Transverse colon (tissue), 4 donors: ENCODE measurements at regions not wholly inside any gene's neighbourhood (a gene's known extent, or its start where the extent isn't known, plus 50 kb on each side); places are given as distances from the start of the nearest gene placed in this dataset.

Source experiments
- DNase-seq: peaks from one replicate; pipeline ENCODE4 v3.0.0-alpha.2; 2019
- H3K27ac ChIP-seq, 4 donors: fragments of 200-600 bp; sonication (generic); 2 replicates each; pipeline ENCODE4 v1.5.1; 2016 to 2018; ENCODE audit warnings: inconsistent platforms in 4 of 4
- H3K27me3 ChIP-seq: fragments of 200-600 bp; sonication (generic); 2 replicates; pipeline ENCODE4 v1.5.1; 2017; ENCODE audit warnings: inconsistent platforms
- H3K36me3 ChIP-seq, 4 donors: fragments of 200-600 bp; sonication (generic); 2 replicates each; pipeline ENCODE4 v1.5.1; 2017 to 2019; ENCODE audit warnings: inconsistent platforms in 4 of 4
- H3K4me1 ChIP-seq, 4 donors: fragments of 200-600 bp; sonication (generic); 2 replicates each; pipeline ENCODE4 v1.5.1; 2017 to 2020; ENCODE audit warnings: inconsistent platforms in 4 of 4
- H3K4me3 ChIP-seq, 4 donors: fragments of 200-600 bp; sonication (generic); 1 replicate in 1 of 4; 2 replicates in 3 of 4; pipeline versions ENCODE4 v1.5.1 to v1.6.1; 2017 to 2019; ENCODE audit warnings: inconsistent platforms in 4 of 4
- H3K9me3 ChIP-seq, 2 donors: fragments of 200-600 bp; sonication (generic); 2 replicates each; pipeline ENCODE4 v1.5.1; 2017 to 2019; ENCODE audit warnings: inconsistent platforms in 2 of 2
- EP300 ChIP-seq: sonication (generic); formaldehyde crosslinking; IDR thresholded peaks from one replicate; pipeline ENCODE4 v1.6.1; 2017; ENCODE audit warnings: antibody characterized with exemption, low read depth
- POLR2A ChIP-seq: fragments of 450-650 bp; IDR thresholded peaks from one replicate; pipeline ENCODE4 v1.6.1; 2016; ENCODE audit warnings: antibody characterized with exemption, mild to moderate bottlenecking, moderate library complexity
- POLR2AphosphoS5 ChIP-seq, 3 donors: sonication (generic); formaldehyde crosslinking; IDR thresholded peaks; one replicate each; pipeline ENCODE4 v1.6.1; 2016; ENCODE audit warnings: antibody characterized with exemption in 3 of 3
- WGBS, 2 donors: methylation state at CpG; one replicate each; pipeline ENCODE4 v1.1.5; 2018; ENCODE audit warnings: low coverage in 1 of 2; 5-methylcytosine and 5-hydroxymethylcytosine counted together
- in situ Hi-C, 4 donors: fragments of 200-750 bp; cut with MboI; loops; one replicate each; pipeline versions ENCODE4 v1.15.0 to v1.15.1; 2017; ENCODE audit warnings: low sequenced_read_pairs in 3 of 4, low pct_ligation_motif_present in 1 of 4, low pct_unique_long_range_greater_than_20kb in 1 of 4
- intact Hi-C: fragments of 100-400 bp; cut with DNase I; formaldehyde crosslinking; loops from one replicate; pipeline ENCODE4 v1.15.1; 2023; ENCODE audit warnings: low total_unique reads
- TF ChIP-seq, protein P1 (sequence below), 5 experiments: fragments of 200-600 bp in 3 of 5; fragments of 450-650 bp in 2 of 5; sonication (generic) in 3 of 5; IDR thresholded peaks; 1 replicate in 2 of 5; 2 replicates in 3 of 5; pipeline ENCODE4 v1.5.1; 2016 to 2017; ENCODE audit warnings: antibody characterized with exemption in 5 of 5, inconsistent platforms in 3 of 5, mild to moderate bottlenecking in 2 of 5, moderate library complexity in 1 of 5

DNA sequence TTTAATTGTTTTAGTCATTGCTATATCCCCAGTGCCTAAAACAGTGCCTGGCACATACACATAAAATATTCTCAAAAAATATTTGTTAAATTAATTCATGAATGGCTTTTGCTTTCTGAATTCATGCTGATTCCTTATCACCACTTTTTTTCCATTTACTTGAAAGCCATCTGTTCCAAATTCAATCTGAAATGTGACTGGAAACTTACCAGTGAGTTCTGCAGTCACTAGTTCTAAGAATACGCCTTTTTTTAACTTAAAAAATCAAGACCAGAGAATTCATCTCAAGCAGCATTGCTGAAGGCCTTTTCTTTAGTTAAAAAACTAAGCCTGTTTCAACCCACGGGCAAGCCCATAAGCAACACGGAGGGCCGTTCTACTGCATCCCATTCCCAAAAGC, 114.0 kb upstream of the ERCC4 start:
- H3K36me3 ChIP-seq = no peaks in the 10 kb centered on the region
- H3K9me3 ChIP-seq = no peaks in the 10 kb centered on the region
- intact Hi-C loops (no loop called here), in situ Hi-C loops (no loop called here)
- no peaks in the 10 kb centered on the region for H3K27me3 ChIP-seq
- no peak for DNase-seq
- WGBS, 2 donors = 92 to 95% methylated on average over 4 of the region's 4 CpGs
- no peak overlapping the region for H3K27ac ChIP-seq
- H3K4me1 ChIP-seq = no peaks in the 10 kb centered on the region
- TF ChIP-seq POLR2AphosphoS5 (IDR thresholded peaks at IDR 0.05) = no peak
- TF ChIP-seq, protein P1, sequence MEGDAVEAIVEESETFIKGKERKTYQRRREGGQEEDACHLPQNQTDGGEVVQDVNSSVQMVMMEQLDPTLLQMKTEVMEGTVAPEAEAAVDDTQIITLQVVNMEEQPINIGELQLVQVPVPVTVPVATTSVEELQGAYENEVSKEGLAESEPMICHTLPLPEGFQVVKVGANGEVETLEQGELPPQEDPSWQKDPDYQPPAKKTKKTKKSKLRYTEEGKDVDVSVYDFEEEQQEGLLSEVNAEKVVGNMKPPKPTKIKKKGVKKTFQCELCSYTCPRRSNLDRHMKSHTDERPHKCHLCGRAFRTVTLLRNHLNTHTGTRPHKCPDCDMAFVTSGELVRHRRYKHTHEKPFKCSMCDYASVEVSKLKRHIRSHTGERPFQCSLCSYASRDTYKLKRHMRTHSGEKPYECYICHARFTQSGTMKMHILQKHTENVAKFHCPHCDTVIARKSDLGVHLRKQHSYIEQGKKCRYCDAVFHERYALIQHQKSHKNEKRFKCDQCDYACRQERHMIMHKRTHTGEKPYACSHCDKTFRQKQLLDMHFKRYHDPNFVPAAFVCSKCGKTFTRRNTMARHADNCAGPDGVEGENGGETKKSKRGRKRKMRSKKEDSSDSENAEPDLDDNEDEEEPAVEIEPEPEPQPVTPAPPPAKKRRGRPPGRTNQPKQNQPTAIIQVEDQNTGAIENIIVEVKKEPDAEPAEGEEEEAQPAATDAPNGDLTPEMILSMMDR (IDR thresholded peaks at IDR 0.05) = no peak
- no peak for TF ChIP-seq POLR2A
- no peak for TF ChIP-seq EP300
- no peak overlapping the region for H3K4me3 ChIP-seq

GRCh38 chr16:13806671-13807070, 113.3 kb upstream of the ERCC4 start:
- no peaks in the 10 kb centered on the region for H3K9me3 ChIP-seq
- H3K36me3 ChIP-seq = no peaks in the 10 kb centered on the region
- TF ChIP-seq POLR2AphosphoS5 (IDR thresholded peaks at IDR 0.05) = no peak
- no peak for TF ChIP-seq POLR2A
- TF ChIP-seq, protein P1 (IDR thresholded peaks at IDR 0.05) = no peak
- TF ChIP-seq EP300 = no peak
- no peak overlapping the region for H3K27ac ChIP-seq
- no peak overlapping the region for H3K4me3 ChIP-seq
- intact Hi-C loops (no loop called here), in situ Hi-C loops (no loop called here)
- no peaks in the 10 kb centered on the region for H3K4me1 ChIP-seq
- no peak for DNase-seq
- 83 to 88% methylated on average over 3 to 5 of the region's 5 CpGs for WGBS, 2 donors
- H3K27me3 ChIP-seq = no peaks in the 10 kb centered on the region

DNA sequence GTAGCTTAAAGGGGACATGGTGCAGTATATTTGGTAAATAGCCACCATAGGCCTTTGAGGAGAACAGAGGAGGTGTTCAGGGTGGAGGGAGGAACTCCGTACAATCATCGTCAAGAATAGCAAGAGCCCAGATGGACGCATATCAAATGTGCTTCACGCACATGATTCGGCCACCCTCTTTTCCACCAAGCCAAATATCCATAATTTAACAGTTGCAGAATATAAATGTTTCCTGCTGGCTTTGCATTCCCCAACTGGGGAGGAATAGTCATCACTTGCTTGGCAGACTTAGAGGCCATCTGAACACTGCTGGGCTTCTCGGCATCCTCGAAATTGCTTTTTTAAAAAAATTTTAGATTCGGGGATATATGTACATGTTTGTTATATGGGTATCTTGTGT, 111.9 kb upstream of the ERCC4 start:
- Histone ChIP-seq H3K4me1 (no peaks in the 10 kb centered on the region), H3K36me3 (no peaks in the 10 kb centered on the region), H3K27me3 (no peaks in the 10 kb centered on the region), H3K9me3 (no peaks in the 10 kb centered on the region), H3K4me3 (no peak overlapping the region), H3K27ac (no peak overlapping the region)
- 95 to 100% methylated on average over 6 to 8 of the region's 8 CpGs for WGBS, 2 donors
- intact Hi-C loops (no loop called here), in situ Hi-C loops (no loop called here)
- TF ChIP-seq EP300 = no peak
- TF ChIP-seq, protein P1 (IDR thresholded peaks at IDR 0.05) = no peak
- no peak for TF ChIP-seq POLR2A
- TF ChIP-seq POLR2AphosphoS5 (IDR thresholded peaks at IDR 0.05) = no peak
- no peak for DNase-seq

DNA sequence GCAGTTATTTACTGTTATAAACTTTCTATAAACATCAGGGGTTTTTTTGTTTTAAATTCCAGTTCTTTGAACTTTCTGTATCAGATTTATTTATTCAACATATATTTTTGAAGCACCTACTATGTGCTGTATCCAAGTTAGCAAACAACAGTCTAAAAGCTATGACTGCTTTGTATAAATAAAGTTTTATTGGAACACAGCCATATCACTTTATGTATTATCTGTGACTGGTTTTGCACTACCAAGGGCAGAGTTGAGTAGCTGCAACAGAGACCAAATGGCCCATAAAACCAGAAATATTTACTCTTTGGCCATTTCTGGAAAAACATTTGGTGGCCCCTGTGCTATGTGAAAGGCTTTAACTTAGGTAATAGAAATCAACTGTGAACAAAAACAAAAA, 110.2 kb upstream of the ERCC4 start:
- Histone ChIP-seq H3K4me1 (no peaks in the 10 kb centered on the region), H3K36me3 (no peaks in the 10 kb centered on the region), H3K27me3 (no peaks in the 10 kb centered on the region), H3K4me3 (no peak overlapping the region), H3K9me3 (no peaks in the 10 kb centered on the region), H3K27ac (no peak overlapping the region)
- no peak for DNase-seq
- in situ Hi-C loops (no loop called here), intact Hi-C loops (no loop called here)
- TF ChIP-seq EP300 (no peak), POLR2A (no peak)

GRCh38 chr16:13811834-13812233, 108.1 kb upstream of the ERCC4 start:
- no peaks in the 10 kb centered on the region for H3K27me3 ChIP-seq
- 35 to 36% methylated on average over 3 of the region's 3 CpGs for WGBS, 2 donors
- intact Hi-C loops = no loop called here

More at GRCh38 chr16:13811834-13812233, 108.1 kb upstream of the ERCC4 start:
- no peak overlapping the region for H3K27ac ChIP-seq
- no peak for TF ChIP-seq EP300
- TF ChIP-seq, protein P1 (IDR thresholded peaks at IDR 0.05) = no peak
- TF ChIP-seq POLR2AphosphoS5 (IDR thresholded peaks at IDR 0.05) = no peak
- TF ChIP-seq POLR2A = no peak
- in situ Hi-C loops = no loop called here
- no peaks in the 10 kb centered on the region for H3K9me3 ChIP-seq
- no peaks in the 10 kb centered on the region for H3K36me3 ChIP-seq
- no peak for DNase-seq
- no peaks in the 10 kb centered on the region for H3K4me1 ChIP-seq
- H3K4me3 ChIP-seq = no peak overlapping the region
